Stimulated activated CD8-positive, alpha-beta memory T cell treated with anti-CD3 and anti-CD28 coated beads, Interleukin-15, amount 100 ng/mL, for 48 hours (primary cell): ENCODE measurements at regions not wholly inside any gene's neighbourhood (a gene's known extent, or its start where the extent isn't known, plus 50 kb on each side); places are given as distances from the start of the nearest gene placed in this dataset.

Source experiments
- DNase-seq, 2 donors: peaks; one replicate each; pipeline ENCODE4 v3.0.0-alpha.2; 2020; ENCODE audit warnings: low read depth in 2 of 2

GRCh38 chr16:63372283-63372682, 1336.0 kb upstream of the CDH8 start:
- no peak for DNase-seq

GRCh38 chr16:63365649-63366304, 1329.5 kb upstream of the CDH8 start:
- DNase-seq: no peak

DNA sequence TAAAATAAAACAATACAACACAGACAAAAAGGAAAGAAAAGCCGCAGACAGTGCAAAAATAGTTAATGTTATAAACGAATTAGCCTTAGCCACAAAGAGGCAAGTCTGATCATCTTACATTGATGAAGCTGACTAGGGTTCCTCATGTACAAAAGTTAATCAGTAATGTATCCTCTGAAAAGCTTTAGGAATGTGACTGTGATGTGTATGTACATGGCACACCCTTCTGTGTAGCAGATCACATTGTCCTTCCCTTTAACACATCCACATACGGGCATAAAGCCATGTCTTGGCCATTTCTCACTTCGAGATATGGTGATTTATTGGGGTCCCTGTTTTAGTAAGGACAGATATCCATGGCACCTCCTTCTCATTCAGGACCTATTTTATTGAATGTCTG, 1327.5 kb upstream of the CDH8 start:
- DNase-seq: no peak

DNA sequence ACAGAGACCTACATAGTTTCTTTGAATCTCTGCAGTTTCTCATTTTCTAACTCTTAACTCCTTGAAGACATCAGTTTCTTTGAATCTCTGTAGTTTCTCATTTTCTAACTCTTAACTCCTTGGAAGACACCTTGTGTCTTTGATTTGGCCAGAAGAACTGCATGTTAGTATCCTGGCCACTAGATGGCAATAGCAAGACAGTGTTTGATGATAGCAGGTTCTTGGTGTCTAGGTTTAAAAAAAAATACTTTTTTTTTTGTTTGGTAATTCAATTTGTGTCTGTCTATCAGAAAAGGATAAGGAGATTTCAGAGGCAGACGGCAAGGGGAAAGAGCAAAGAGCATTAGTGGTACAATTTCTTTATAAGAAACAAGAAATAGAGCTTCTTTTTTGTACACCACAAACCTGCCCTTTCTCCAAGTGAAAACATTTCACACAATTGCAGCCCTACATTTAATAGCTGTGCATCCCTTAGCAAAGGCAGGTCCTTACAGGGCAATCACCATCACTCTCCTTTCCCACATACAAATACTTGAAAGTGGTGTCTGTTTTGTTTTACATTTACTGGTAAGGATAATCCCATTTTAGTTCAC, 1324.9 kb upstream of the CDH8 start:
- no peak for DNase-seq

DNA sequence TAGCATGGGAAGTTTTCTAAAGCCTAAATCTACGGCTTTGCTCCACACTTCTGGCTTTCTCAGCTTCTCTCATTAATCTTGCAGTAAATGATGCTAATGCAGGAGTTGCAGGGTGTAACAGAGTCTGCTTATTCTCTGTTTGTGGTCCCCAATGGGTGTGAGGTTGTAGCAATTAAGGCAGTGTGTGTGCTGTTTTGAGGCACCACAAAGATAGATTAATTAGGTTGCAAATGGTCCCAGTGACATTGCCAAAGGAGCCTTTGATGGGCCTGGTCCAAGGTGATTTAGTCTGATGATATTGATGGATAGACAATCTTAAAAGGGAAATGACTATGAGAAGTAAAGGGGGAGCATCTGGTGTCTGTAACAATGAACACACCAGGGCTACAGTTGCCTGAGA, 1313.7 kb upstream of the CDH8 start:
- DNase-seq: no peak

GRCh38 chr16:63346000-63346399, 1309.8 kb upstream of the CDH8 start:
- DNase-seq: no peak

DNA sequence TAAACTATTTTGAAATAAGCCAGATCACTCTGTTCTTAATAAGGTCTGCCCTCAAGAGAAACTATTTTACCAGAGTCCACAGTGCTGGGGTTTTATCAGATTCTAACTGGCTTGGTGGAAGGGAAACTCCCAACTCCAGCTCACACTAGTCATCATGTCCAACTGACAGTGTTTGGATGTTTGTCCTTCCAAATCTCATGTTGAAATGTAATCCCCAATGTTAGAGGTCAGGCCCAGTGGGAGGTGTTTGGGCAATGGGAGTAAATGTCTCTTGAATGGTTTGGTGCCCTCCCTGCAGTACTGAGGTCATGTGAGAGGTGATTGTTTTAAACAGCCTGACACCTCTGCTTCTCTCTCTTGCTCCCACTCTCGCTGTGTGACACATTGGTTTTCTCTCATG, 1301.0 kb upstream of the CDH8 start:
- DNase-seq: no peak

- DNase-seq: no peak
Measured at GRCh38 chr16:63331111-63331510, 1294.9 kb upstream of the CDH8 start.

DNA sequence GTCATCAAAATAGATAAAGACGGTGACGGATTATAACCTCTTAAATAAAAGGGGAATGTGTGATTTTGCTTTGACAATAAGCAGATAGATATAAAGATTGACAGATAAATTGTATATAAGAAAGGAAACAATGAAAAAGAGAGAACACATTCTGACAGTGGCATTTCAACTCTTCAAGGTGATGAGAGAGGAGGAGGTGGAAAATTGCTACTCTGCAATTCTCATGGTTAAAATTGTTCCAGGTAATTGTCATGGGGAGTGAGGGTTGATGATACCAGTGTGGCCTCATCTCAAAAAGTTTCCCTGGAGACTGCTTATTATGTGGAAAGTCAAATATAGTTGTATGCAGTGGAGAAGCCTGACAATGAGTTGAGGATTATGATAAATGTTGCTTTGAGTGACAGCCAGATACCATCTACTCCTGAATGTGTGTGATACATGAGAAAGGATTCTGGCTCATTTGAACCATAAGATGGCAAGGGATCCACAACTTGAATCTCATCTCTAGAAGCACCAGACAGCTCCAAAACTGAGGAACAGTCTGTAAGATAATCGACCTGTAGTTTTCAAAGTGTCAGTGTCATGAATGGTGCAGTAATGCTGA, 1290.6 kb upstream of the CDH8 start:
- DNase-seq: no peak

GRCh38 chr16:63323722-63324705, 1287.8 kb upstream of the CDH8 start:
- no peak for DNase-seq

- DNase-seq: no peak
Measured at GRCh38 chr16:63323055-63323454, 1286.8 kb upstream of the CDH8 start.

- no peak for DNase-seq
Measured at GRCh38 chr16:63315229-63315628, 1279.0 kb upstream of the CDH8 start.

- no peak for DNase-seq
Measured at GRCh38 chr16:63312346-63312745, 1276.1 kb upstream of the CDH8 start.

GRCh38 chr16:63311313-63311712, 1275.1 kb upstream of the CDH8 start:
- DNase-seq: no peak

DNA sequence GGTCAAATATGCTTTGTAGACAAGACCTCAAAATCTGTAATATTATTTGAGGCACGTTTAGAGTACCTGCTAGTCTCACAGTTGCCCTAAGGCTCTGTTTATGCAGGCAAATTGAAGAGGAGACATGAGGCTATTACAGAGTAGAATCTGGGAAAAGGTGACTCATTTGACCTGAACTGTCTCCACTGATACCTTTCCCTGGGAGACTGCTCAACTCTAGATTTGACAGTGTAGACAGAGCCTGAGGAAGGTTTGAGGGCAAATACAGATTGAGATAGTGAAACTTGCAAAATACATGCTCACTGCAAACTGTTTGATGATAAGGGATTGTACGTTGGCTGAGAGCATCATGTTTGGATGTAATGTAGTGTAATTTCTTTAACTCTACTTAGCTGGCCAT, 1266.6 kb upstream of the CDH8 start:
- DNase-seq: no peak

- DNase-seq: no peak
Measured at GRCh38 chr16:63301349-63301748, 1265.1 kb upstream of the CDH8 start.

- DNase-seq: no peak
Measured at GRCh38 chr16:63298993-63299392, 1262.8 kb upstream of the CDH8 start.

DNA sequence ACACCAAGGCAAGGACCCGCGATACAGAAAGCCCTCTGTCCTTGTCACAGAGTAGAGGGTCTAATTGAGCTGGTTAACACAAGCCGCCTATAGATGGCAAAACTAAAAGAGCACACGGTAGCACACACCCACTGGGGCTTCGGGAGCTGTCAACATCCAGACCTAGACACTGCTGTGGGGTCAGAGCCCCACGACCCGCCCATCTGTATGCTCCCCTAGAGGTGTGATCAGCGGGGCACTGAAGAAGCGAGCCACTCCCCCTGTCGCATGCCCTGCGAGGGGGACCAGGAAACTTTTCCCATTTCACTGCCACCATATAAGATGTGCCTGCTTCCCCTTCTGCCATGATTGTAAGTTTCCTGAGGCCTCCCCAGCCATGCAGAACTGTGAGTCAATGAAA, 1255.8 kb upstream of the CDH8 start:
- DNase-seq: no peak

DNA sequence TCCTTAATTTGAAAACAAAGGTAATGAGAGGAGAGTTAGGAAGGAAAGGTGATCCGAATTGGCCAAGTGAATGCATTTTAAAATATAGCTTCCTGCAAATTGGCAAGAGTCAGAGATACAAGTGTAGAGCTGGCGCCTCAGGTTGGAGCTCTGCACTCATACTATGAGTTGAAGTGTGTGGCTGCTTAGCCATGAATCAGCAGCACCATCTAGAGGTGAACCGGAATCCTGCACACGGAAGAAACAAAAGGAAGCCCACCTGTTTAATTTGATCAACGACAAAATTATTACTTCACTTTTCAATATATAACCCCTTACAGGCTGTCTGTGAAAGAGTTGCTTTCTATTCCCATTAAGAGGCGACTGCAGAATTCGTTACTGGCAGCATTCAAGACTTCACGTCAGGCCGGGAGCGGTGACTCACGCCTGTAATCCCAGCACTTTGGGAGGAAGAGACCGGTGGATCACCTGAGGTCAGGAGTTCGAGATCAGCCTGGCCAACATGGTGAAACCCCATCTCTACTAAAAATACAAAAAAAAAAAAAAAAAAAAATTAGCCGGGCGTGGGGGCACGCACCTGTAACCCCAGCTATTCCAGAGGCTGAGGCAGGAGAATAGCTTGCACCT, 1253.7 kb upstream of the CDH8 start:
- DNase-seq: no peak

- DNase-seq: no peak
Measured at GRCh38 chr16:63287401-63287800, 1251.2 kb upstream of the CDH8 start.

DNA sequence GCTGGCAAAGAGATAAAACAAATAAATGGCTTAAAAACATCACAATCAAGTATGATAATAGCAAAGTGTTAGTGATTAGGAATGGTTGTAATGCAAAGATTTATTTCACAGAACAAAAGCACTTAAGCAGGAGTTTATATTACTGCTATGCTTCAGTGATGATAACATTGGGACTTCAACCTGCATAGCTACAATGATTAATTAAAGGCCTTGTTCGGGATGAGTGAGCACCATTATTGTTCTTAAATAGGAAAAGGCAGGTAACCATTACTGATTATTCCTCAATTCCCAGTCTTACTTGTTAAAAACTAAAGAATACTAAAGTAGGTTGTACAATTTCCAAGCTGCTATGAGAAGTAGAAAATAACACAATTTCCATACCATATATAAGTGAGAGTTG, 1247.5 kb upstream of the CDH8 start:
- DNase-seq: no peak

DNA sequence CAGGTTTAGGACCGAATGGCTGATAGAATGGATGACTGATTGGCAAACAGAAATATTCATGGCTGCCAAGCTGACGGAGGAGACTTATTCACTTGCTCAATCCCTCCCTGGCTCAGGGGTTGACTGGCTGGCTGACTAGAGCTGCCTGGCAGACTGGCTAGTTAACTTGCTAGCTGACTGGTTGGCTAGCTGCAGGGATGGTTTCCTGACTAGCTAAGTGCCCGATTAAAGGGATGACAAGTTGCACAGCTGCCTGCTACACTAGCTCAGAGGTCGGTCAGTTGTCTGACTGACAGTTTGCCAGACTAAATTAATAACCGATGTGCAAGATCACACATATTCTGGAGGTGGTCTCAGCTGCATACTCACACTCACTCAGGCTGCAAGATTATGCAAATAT, 1208.4 kb upstream of the CDH8 start:
- no peak for DNase-seq
